HG03558 (cell line): ENCODE measurements at regions not wholly inside any gene's neighbourhood (a gene's known extent, or its start where the extent isn't known, plus 50 kb on each side); places are given as distances from the start of the nearest gene placed in this dataset.

ENCODE experiments used
- ATAC-seq: cut with Tn5 transposase; IDR thresholded peaks from one replicate; pipeline ENCODE4 v1.9.1; 2021; ENCODE audit warnings: moderate number of reproducible peaks; ENCODE audit not compliant: unreplicated experiment; ENCODE audit errors: extremely low read depth

GRCh38 chr7:130939321-130940095 is 205.5 kb upstream of the KLF14 start:
- no peak for ATAC-seq

DNA sequence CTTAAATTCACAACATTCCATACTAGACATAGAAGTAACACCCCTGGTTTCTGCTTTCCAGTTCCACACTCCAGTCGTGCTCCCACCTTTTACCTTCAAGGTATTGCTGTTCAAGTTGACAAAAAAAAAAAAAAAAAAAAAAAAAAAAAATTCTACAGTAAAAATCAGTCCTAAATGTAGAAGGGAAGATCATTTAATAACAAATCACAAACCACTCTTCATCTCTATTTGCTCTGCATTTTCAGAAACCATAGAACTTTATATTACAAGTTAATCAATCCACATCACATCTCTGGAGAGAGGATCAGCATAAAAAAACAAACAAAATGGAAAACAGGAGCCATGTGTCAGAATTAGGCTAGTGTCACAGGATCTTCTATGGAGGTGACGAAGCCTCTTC is 206.3 kb upstream of the KLF14 start:
- no peak for ATAC-seq

DNA sequence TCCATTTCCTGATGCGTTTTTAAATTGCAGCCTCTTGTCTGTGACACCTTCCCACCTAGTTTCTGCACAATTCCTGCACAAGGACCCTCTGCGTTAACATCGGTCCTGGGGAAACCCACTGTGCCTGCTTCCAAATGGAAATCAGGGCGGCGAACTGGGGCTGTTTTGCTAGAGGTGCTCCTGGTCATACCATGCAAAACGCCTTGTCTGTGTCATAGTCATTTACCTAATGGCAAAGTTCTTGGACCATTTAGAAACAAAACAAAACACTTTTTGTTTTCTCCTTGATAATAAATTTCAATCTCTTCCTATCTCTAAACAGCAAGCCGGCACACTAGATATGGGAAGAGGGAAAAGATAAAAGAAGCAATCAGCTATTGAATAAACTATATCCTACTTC is 206.9 kb upstream of the KLF14 start:
- ATAC-seq: no peak

- ATAC-seq: no peak
Measured at GRCh38 chr7:130941322-130942210, 207.6 kb upstream of the KLF14 start.

GRCh38 chr7:130942211-130942964 is 208.4 kb upstream of the KLF14 start:
- ATAC-seq: no peak

DNA sequence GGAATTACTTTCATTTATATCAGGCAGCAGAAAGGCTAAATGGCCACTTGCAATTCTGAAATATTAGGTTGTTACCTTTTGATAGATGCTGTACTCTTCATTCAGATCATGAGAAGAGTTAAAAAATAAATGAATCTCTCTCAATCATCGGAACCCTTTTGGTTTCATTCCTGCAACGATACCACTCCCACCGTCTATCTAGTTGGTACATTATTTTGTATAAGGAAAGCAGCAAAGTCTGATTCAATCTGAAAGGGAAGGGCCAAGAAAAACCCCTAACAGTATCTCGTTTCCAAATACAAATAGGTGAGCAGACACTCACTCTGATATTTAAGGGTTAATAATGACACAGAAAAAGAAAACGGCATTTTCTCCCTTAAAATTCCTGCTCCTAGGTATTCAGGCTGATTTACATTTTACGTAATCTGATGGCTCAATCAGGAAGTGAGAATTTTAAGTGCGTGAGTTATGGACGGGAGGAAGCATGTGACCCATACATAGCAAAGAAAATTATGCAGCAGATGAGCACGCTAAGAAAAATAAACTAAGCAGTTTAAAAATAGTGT is 209.4 kb upstream of the KLF14 start:
- no peak for ATAC-seq

DNA sequence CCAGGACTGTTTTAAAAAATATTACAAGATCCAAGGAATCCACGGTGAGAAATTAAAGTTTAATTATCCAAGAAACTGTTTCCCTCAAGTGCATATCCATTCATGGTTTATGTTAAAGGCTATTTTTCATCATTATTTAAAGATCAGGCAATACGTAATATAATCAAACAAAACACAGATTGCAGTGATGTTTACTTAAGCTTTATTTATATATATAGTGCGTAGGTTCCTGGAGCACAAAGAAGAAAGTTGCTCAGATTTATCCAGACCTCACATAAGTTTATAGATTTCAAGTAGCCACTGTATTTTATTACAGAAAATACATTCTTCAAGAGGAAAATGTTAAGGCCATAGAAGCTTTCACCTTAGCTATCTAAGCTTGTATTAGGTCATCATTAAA is 210.0 kb upstream of the KLF14 start:
- no peak for ATAC-seq

DNA sequence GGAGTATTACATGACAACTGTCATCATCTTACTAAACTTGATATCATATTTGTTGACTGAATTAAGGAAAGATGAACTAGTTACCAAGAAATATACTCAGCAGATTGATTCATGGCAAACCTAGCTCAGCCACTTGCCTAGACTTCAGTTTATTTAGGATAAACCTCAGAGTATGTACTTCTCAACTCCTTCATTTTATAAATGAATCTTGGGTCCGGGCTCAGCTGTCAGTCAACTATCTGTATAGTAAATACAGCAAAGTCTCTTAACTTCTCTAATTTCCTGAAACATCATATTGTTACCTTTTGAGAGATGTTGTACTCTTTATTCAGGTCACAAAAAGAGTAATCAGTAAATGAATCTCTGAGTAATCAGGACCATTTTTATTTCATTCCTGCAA is 211.0 kb upstream of the KLF14 start:
- ATAC-seq: no peak

- ATAC-seq: no peak
Measured at GRCh38 chr7:130945411-130945811, 211.4 kb upstream of the KLF14 start.

DNA sequence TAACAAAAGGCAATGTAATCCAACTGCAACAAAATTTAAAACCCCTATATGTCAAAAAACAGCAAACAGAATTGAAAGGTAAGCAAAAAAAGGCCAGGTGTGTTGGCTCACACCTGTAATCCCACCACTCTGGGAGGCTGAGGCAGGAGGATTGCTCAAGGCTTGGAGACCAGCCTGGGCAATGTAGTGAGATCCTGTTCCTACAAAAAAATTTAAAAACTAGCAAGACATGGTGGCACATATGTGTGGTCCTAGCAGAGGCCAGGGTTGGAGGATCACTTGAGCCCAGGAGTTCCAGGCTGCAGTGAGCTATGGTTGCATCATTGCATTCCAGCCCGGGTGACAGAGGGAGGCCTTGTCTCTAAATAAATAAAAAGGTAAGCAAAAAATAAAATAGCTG is 212.1 kb upstream of the KLF14 start:
- no peak for ATAC-seq

DNA sequence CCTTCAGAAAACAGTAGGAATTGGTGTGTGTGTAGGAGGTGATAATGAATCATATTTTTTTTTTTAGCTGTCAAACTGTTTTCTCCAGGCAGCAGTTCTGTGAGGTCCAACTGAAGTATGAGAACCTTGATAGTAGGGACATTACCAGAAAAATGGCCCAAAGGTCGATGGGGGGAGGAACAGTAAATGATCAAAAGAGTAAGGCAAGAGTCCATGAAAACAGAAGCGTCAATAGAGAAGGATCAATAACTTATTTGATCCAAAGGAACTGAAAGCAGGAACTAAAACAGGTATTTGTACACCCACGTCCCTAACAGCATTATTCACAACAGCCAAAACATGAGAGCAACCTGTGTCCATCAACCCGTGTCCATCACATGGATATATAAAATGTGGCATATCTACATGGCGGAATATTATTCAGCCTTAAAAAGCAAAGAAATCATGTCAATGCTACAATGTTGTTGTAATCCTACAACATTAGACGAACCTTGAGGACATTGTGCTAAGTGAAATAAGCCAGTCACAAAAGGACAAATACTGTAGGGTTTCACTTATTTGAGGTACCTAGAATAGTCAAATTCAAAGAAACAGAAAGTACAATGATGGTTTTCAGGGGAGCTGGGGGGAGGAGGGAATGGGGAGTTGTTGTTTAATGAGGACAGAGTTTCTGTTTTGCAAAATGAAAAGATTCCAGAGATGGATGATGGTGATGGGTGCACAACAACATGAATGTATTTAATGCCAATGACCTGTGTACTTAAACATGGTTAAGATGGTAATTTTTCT is 214.0 kb upstream of the KLF14 start:
- ATAC-seq: no peak

GRCh38 chr7:130948822-130949221 is 214.8 kb upstream of the KLF14 start:
- ATAC-seq: no peak

- ATAC-seq: no peak
Measured at GRCh38 chr7:130949550-130949949, 215.5 kb upstream of the KLF14 start.

DNA sequence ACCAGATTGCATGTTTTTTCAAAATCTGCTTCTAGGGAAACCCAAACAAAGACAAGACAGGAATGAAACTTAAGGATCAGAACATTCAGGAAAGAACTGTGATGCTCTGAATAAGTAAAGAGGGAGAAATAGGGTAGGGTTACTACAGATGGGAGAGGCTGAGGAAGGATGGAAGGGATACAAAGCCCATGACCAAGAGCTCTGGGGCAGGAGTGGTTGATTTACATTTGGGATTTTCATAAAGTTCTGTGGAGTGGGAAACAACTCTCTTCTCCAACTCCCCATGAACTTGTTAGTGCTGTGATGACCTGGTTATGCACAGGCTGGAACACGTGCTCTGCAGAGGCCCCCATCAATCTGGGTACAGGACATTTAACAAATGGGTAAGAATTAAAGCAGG is 216.0 kb upstream of the KLF14 start:
- no peak for ATAC-seq

DNA sequence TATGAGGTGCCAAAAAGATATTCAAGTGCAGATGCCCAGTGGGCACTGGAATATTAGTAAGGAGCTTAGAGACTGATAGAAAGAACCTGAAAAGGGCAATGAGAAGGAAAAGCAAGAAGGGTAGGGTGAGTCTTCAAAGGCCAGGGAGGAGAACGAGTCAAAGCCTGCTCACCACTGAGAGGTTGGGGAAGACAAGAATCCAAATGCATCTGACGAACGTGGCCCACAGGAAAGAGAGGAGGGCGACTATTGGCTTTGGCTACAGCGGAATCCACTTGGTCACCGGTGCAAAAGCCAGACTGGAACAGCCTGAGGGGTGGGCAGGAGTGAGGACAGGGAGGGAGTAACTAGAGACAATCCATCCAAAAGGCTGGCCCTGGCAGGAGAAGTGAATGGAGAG is 216.7 kb upstream of the KLF14 start:
- ATAC-seq: no peak

GRCh38 chr7:130951303-130951975 is 217.4 kb upstream of the KLF14 start:
- no peak for ATAC-seq

- no peak for ATAC-seq
Measured at GRCh38 chr7:130951976-130952876, 218.2 kb upstream of the KLF14 start.

GRCh38 chr7:130953196-130953595 is 219.2 kb upstream of the KLF14 start:
- ATAC-seq: no peak
